BJ (cell line): ENCODE measurements at regions not wholly inside any gene's neighbourhood (a gene's known extent, or its start where the extent isn't known, plus 50 kb on each side); places are given as distances from the start of the nearest gene placed in this dataset.

Experiments used
- CTCF ChIA-PET: fragments of 350-600 bp; formaldehyde crosslinking; extraction: SDS; loops from one replicate; lab custom pipeline; 2021; ENCODE audit warnings: antibody characterized with exemption, inconsistent platforms; lab: Yijun Ruan, JAX
- POLR2A ChIA-PET: fragments of 300-600 bp; sonication (Branson Sonifier 250); formaldehyde crosslinking; extraction: SDS; loops from one replicate; lab custom pipeline; 2021; ENCODE audit warnings: antibody characterized with exemption; lab: Charles Lee
- DNase-seq: peaks from one replicate; pipeline ENCODE4 v3.0.0-alpha.2; 2011; ENCODE audit warnings: low read depth
- H3K27me3 ChIP-seq: 2 replicates; pipeline ENCODE4 v1.6.0; 2011; ENCODE audit warnings: low read length; ENCODE audit not compliant: control insufficient read depth, insufficient read depth
- H3K36me3 ChIP-seq: 2 replicates; pipeline ENCODE4 v1.5.1; 2011; ENCODE audit warnings: low read length; ENCODE audit not compliant: control insufficient read depth, insufficient read depth
- H3K4me3 ChIP-seq: 2 replicates; pipeline ENCODE4 v1.5.1; 2011; ENCODE audit warnings: low read depth, mild to moderate bottlenecking, control low read depth, low read length
- TF ChIP-seq, protein P1 (sequence below): IDR thresholded peaks from 2 replicates; pipeline ENCODE4 v1.5.1; 2011; ENCODE audit warnings: low read depth, mild to moderate bottlenecking, control low read depth, inconsistent platforms, low read length, moderate library complexity; ENCODE audit not compliant: insufficient read depth

DNA sequence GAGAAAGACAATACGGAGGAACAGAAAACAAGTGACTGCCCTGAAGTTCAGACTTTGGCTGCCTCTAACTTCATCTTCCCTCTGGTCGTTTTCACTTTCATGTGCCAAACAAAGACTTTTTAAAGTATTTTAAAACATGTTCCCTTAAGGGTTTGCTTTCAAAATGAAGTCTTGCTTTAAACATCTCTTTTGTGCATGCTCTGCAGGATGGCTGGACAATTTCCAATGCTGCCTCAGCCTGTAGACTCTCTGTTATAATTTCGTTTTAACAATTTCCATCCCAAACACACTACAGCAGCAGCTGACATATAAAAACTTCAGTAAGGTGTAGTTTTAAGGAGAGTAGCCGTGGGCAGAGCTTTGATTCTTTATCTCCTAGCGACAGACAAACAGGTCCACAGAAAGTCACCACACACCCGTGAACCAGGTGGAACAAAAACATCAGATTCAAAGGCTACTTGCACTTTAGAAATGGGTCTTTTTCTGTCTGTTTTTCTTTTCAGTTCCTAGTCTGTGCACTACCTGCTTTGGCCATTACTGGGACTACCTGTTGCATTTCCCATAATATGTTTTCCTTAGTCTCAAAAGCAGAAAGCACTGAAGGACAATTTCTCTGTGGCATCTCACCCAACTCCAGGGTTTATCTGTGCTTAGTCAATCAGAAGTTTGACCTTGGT lies 308.9 kb downstream of the DTWD2 start:
- Histone ChIP-seq H3K36me3 (no peaks in the 10 kb centered on the region), H3K4me3 (no peak overlapping the region), H3K27me3 (no peaks in the 10 kb centered on the region)
- no peak for DNase-seq
- CTCF ChIA-PET: no interaction called here
- POLR2A ChIA-PET: no interaction called here
- TF ChIP-seq, protein P1, sequence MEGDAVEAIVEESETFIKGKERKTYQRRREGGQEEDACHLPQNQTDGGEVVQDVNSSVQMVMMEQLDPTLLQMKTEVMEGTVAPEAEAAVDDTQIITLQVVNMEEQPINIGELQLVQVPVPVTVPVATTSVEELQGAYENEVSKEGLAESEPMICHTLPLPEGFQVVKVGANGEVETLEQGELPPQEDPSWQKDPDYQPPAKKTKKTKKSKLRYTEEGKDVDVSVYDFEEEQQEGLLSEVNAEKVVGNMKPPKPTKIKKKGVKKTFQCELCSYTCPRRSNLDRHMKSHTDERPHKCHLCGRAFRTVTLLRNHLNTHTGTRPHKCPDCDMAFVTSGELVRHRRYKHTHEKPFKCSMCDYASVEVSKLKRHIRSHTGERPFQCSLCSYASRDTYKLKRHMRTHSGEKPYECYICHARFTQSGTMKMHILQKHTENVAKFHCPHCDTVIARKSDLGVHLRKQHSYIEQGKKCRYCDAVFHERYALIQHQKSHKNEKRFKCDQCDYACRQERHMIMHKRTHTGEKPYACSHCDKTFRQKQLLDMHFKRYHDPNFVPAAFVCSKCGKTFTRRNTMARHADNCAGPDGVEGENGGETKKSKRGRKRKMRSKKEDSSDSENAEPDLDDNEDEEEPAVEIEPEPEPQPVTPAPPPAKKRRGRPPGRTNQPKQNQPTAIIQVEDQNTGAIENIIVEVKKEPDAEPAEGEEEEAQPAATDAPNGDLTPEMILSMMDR: no peak

DNA sequence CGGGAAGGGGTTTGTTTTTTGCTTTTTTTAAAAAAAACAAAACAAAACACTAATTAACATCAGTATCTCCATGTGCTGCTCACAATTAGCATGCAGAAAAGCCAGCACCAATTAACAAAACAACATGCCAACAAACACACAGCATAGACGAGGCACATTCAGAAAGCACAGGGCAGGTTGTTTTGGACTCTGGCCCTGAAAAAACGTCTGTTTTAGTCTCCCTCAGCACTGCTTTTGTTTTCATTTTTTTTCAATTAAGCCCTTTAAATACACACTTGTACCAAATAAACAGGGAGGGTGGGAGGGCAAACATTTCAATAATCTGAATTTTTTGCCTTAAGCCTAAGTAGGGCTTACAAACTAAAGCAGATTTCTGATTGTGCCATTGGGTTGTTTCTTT lies 309.6 kb downstream of the DTWD2 start:
- ChIA-PET POLR2A (no interaction called here), CTCF (no interaction called here)
- no peaks in the 10 kb centered on the region for H3K36me3 ChIP-seq
- no peak for DNase-seq
- TF ChIP-seq, protein P1: no peak
- H3K27me3 ChIP-seq: no peaks in the 10 kb centered on the region
- H3K4me3 ChIP-seq: no peak overlapping the region

DNA sequence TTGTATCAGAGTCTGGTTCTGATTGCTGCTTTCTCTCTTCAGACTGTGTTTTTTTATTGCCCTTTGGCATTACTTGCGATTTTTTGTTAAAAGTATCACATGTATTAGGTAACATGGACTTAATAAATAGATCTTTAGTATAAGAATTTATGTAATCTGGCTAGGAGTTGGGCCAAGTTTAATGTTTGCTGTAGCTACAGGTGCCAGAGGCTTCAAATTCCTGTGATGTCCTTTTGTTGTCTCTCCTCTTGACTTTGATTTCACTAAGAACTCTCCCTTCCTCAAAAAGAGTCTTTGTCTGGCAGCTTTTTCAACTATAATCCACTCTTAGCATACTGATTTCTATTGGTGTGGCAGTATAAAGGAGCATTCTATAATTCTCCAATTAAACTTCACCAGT lies 313.1 kb downstream of the DTWD2 start:
- POLR2A ChIA-PET: no interaction called here
- no peaks in the 10 kb centered on the region for H3K36me3 ChIP-seq
- no peaks in the 10 kb centered on the region for H3K27me3 ChIP-seq
- TF ChIP-seq, protein P1: no peak
- CTCF ChIA-PET: no interaction called here
- no peak for DNase-seq
- no peak overlapping the region for H3K4me3 ChIP-seq

DNA sequence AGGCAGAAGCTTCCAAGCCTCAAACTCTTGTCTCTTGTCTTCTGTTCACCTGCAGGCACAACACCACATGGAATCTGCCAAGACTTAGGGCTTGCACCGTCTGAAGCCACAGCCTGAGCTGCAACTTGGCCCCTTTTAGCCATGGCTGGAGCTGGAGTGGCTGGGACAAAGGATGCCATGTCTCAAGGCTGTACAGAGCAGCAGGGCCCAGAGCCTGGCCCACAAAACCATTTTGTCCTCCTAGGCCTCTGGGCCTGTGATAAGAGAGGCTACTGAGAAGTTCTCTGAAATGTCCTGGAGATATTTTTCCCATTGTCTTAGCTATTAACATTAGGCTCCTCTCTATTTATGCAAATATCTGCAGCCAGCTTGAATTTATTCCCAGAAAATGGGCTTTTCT lies 330.8 kb downstream of the DTWD2 start:
- ChIA-PET POLR2A (no interaction called here), CTCF (no interaction called here)
- Histone ChIP-seq H3K27me3 (no peaks in the 10 kb centered on the region), H3K4me3 (no peak overlapping the region), H3K36me3 (no peaks in the 10 kb centered on the region)
- TF ChIP-seq, protein P1: no peak
- DNase-seq: no peak

DNA sequence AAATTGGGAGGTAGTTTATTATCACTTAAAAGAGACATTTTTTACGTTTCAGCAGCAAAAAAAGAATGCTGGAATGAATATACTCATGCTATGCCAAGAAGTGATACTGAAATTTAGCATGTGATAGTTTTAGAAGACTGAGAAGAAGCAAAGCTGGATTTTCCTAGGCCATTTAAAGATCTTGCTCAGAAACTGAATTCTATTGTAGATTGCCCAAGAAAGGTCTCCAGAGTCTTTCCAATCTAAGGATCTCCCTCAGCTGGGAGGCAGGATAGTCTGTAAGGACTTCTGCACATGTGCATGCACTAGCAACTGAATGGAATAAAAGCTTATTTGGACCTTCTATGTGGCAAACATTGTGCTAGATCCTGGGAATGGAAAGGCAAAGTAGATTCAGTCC lies 334.5 kb downstream of the DTWD2 start:
- POLR2A ChIA-PET: no interaction called here
- TF ChIP-seq, protein P1: no peak
- CTCF ChIA-PET: no interaction called here
- H3K36me3 ChIP-seq: no peaks in the 10 kb centered on the region
- no peak overlapping the region for H3K4me3 ChIP-seq
- no peaks in the 10 kb centered on the region for H3K27me3 ChIP-seq
- no peak for DNase-seq
